Keratinocyte (primary cell): ENCODE measurements at regions not wholly inside any gene's neighbourhood (a gene's known extent, or its start where the extent isn't known, plus 50 kb on each side); places are given as distances from the start of the nearest gene placed in this dataset.

ENCODE experiments used
- DNase-seq: peaks from one replicate; pipeline ENCODE4 v3.0.0-alpha.2; 2011; ENCODE audit warnings: low read depth, missing footprints, low spot score
- FAIRE-seq: peaks from 2 replicates; lab custom pipeline; 2011; peaks lifted over from hg19 to GRCh38; lab: Jason Lieb, UNC
- H2AFZ ChIP-seq: 2 replicates; pipeline ENCODE4 v1.6.0; 2012; ENCODE audit warnings: low read length, control low read depth, inconsistent platforms; ENCODE audit not compliant: control insufficient read depth
- H3K27ac ChIP-seq: 2 replicates; pipeline ENCODE4 v1.5.1; 2011; ENCODE audit warnings: low read length; ENCODE audit not compliant: control insufficient read depth, insufficient read depth
- H3K27me3 ChIP-seq: 3 replicates; pipeline ENCODE4 v1.6.0; 2011; ENCODE audit warnings: low read length; ENCODE audit not compliant: control insufficient read depth, insufficient read depth; ENCODE audit errors: extremely low read depth
- H3K36me3 ChIP-seq, 2 experiments: 2 replicates in 1 of 2; 3 replicates in 1 of 2; pipeline ENCODE4 v1.5.1; 2011; ENCODE audit warnings: low read length in 2 of 2, mild to moderate bottlenecking in 1 of 2; ENCODE audit not compliant: control insufficient read depth in 2 of 2, insufficient read depth in 2 of 2; ENCODE audit errors: extremely low read depth in 1 of 2
- H3K4me1 ChIP-seq: 3 replicates; pipeline ENCODE4 v1.5.1; 2011; ENCODE audit warnings: low read length; ENCODE audit not compliant: control insufficient read depth, insufficient read depth; ENCODE audit errors: extremely low read depth
- H3K4me2 ChIP-seq: 3 replicates; pipeline ENCODE4 v1.6.0; 2011; ENCODE audit warnings: low read depth, low read length; ENCODE audit not compliant: control insufficient read depth, insufficient read depth; ENCODE audit errors: extremely low read depth
- H3K4me3 ChIP-seq, 3 experiments: fragments of 200-600 bp in 1 of 3; sonication (generic) in 1 of 3; 2 replicates in 2 of 3; 3 replicates in 1 of 3; pipeline ENCODE4 v1.5.1; 2011 to 2016; ENCODE audit warnings: low read length in 3 of 3, mild to moderate bottlenecking in 3 of 3, control low read depth in 2 of 3, inconsistent platforms in 1 of 3, low read depth in 1 of 3, mixed read lengths in 1 of 3, mixed run types in 1 of 3, moderate library complexity in 1 of 3; ENCODE audit not compliant: control insufficient read depth in 2 of 3, insufficient read depth in 2 of 3; ENCODE audit errors: extremely low read depth in 1 of 3
- H3K79me2 ChIP-seq: 2 replicates; pipeline ENCODE4 v1.6.0; 2012; ENCODE audit warnings: low read length; ENCODE audit not compliant: control insufficient read depth, insufficient read depth
- H3K9ac ChIP-seq: 3 replicates; pipeline ENCODE4 v1.6.0; 2011; ENCODE audit warnings: low read length; ENCODE audit not compliant: control insufficient read depth, insufficient read depth; ENCODE audit errors: extremely low read depth
- H3K9me1 ChIP-seq: 3 replicates; pipeline ENCODE4 v1.6.0; 2011; ENCODE audit warnings: low read length; ENCODE audit not compliant: control insufficient read depth, insufficient read depth; ENCODE audit errors: extremely low read depth
- H3K9me3 ChIP-seq: 2 replicates; pipeline ENCODE4 v1.5.1; 2012; ENCODE audit warnings: low read depth, low read length; ENCODE audit not compliant: control insufficient read depth
- H4K20me1 ChIP-seq: 3 replicates; pipeline ENCODE4 v1.6.0; 2011; ENCODE audit warnings: low read length; ENCODE audit not compliant: control insufficient read depth, insufficient read depth; ENCODE audit errors: extremely low read depth
- EZH2 ChIP-seq: IDR thresholded peaks from one replicate; pipeline ENCODE4 v1.6.1; 2012; ENCODE audit warnings: inconsistent platforms, mild to moderate bottlenecking, low read length, moderate library complexity
- dilution Hi-C: fragments of 300-500 bp; cut with MboI; formaldehyde crosslinking; loops from one replicate; pipeline ENCODE4 v1.7.0; 2020; ENCODE audit warnings: low sequenced_read_pairs; ENCODE audit not compliant: extremely low pct_ligation_motif_present
- TF ChIP-seq, protein P1 (sequence below), 3 experiments: IDR thresholded peaks in 1 of 3; conservative IDR thresholded peaks in 1 of 3; optimal IDR thresholded peaks in 1 of 3; 2 replicates in 2 of 3; 3 replicates in 1 of 3; pipeline versions ENCODE3 to v1.5.1; 2011; ENCODE audit warnings: low read length in 3 of 3, mild to moderate bottlenecking in 3 of 3, moderate library complexity in 2 of 3, control low read depth in 1 of 3, inconsistent platforms in 1 of 3; ENCODE audit not compliant: insufficient read depth in 2 of 3; ENCODE audit errors: extremely low read depth in 1 of 3

- H3K9me3 ChIP-seq = no peaks in the 10 kb centered on the region
- no peak for DNase-seq
- no peak overlapping the region for H3K27ac ChIP-seq
- H3K9ac ChIP-seq = no peak overlapping the region
- H3K4me1 ChIP-seq = no peaks in the 10 kb centered on the region
- no peak overlapping the region for H3K4me2 ChIP-seq
- H3K79me2 ChIP-seq = no peaks in the 10 kb centered on the region
- dilution Hi-C loops = no loop called here
- H3K36me3 ChIP-seq = no peaks in the 10 kb centered on the region
- FAIRE-seq = no peak
- no peak for TF ChIP-seq EZH2
- TF ChIP-seq, protein P1, sequence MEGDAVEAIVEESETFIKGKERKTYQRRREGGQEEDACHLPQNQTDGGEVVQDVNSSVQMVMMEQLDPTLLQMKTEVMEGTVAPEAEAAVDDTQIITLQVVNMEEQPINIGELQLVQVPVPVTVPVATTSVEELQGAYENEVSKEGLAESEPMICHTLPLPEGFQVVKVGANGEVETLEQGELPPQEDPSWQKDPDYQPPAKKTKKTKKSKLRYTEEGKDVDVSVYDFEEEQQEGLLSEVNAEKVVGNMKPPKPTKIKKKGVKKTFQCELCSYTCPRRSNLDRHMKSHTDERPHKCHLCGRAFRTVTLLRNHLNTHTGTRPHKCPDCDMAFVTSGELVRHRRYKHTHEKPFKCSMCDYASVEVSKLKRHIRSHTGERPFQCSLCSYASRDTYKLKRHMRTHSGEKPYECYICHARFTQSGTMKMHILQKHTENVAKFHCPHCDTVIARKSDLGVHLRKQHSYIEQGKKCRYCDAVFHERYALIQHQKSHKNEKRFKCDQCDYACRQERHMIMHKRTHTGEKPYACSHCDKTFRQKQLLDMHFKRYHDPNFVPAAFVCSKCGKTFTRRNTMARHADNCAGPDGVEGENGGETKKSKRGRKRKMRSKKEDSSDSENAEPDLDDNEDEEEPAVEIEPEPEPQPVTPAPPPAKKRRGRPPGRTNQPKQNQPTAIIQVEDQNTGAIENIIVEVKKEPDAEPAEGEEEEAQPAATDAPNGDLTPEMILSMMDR (optimal IDR thresholded peaks at IDR 0.05 in 1 of 3, IDR thresholded peaks at IDR 0.05 in 1 of 3, conservative IDR thresholded peaks at IDR 0.05 in 1 of 3; ENCODE audit: extremely low read depth in 1 of 3, insufficient read depth in 2 of 3, low read length in 3 of 3) = no peak
- H3K27me3 ChIP-seq = no peaks in the 10 kb centered on the region
- H2AFZ ChIP-seq = no peak overlapping the region
- H3K4me3 ChIP-seq = no peak overlapping the region
- no peaks in the 10 kb centered on the region for H3K9me1 ChIP-seq
- no peaks in the 10 kb centered on the region for H4K20me1 ChIP-seq
Observed at GRCh38 chr2:104504331-104505073, 349.4 kb upstream of the POU3F3 start.

- no peaks in the 10 kb centered on the region for H3K4me1 ChIP-seq
- H3K27me3 ChIP-seq = no peaks in the 10 kb centered on the region
- no peak overlapping the region for H3K27ac ChIP-seq
- DNase-seq (no peak), FAIRE-seq (no peak)
- H3K4me3 ChIP-seq = no peak overlapping the region
- no peaks in the 10 kb centered on the region for H3K9me1 ChIP-seq
- dilution Hi-C loops = no loop called here
- no peaks in the 10 kb centered on the region for H4K20me1 ChIP-seq
- no peaks in the 10 kb centered on the region for H3K79me2 ChIP-seq
- H3K36me3 ChIP-seq = no peaks in the 10 kb centered on the region
- H3K4me2 ChIP-seq = no peak overlapping the region
- TF ChIP-seq EZH2 = no peak
- TF ChIP-seq, protein P1 (optimal IDR thresholded peaks at IDR 0.05 in 1 of 3, IDR thresholded peaks at IDR 0.05 in 1 of 3, conservative IDR thresholded peaks at IDR 0.05 in 1 of 3; ENCODE audit: extremely low read depth in 1 of 3, insufficient read depth in 2 of 3, low read length in 3 of 3) = no peak
- H3K9ac ChIP-seq = no peak overlapping the region
- no peaks in the 10 kb centered on the region for H3K9me3 ChIP-seq
- no peak overlapping the region for H2AFZ ChIP-seq
Observed at GRCh38 chr2:104518256-104518655, 335.7 kb upstream of the POU3F3 start.
